ENCODE measurements at regions not wholly inside any gene's neighbourhood (a gene's known extent, or its start where the extent isn't known, plus 50 kb on each side); places are given as distances from the start of the nearest gene placed in this dataset.

GRCh38 chr22:44438481-44439131 is 59.4 kb downstream of the RTL6 start:
- H3K4me3 ChIP-seq (ENCODE audit: severe bottlenecking) = no peak overlapping the region
- H3K4me1 ChIP-seq (ENCODE audit: insufficient read depth, poor library complexity, severe bottlenecking) = no peaks in the 10 kb centered on the region
- no peaks in the 10 kb centered on the region for H3K36me3 ChIP-seq (ENCODE audit: low read depth)
- TF ChIP-seq CTCF (IDR thresholded peaks at IDR 0.05; ENCODE audit: poor library complexity, severe bottlenecking) = no peak
- no peaks in the 10 kb centered on the region for H3K9me3 ChIP-seq (ENCODE audit: severe bottlenecking)
- no peak overlapping the region for H3K27ac ChIP-seq (ENCODE audit: poor library complexity, severe bottlenecking)
- no peaks in the 10 kb centered on the region for H3K27me3 ChIP-seq (ENCODE audit: insufficient read depth, poor library complexity, severe bottlenecking)
- ATAC-seq (ENCODE audit: low read depth) = no peak
- no peak for DNase-seq (ENCODE audit: low spot score)

- ATAC-seq (ENCODE audit: low read depth) (no peak), DNase-seq (ENCODE audit: low spot score) (no peak)
- no peaks in the 10 kb centered on the region for H3K36me3 ChIP-seq (ENCODE audit: low read depth)
- TF ChIP-seq CTCF (IDR thresholded peaks at IDR 0.05; ENCODE audit: poor library complexity, severe bottlenecking) = no peak
- no peaks in the 10 kb centered on the region for H3K27me3 ChIP-seq (ENCODE audit: insufficient read depth, poor library complexity, severe bottlenecking)
- no peaks in the 10 kb centered on the region for H3K4me1 ChIP-seq (ENCODE audit: insufficient read depth, poor library complexity, severe bottlenecking)
- no peak overlapping the region for H3K27ac ChIP-seq (ENCODE audit: poor library complexity, severe bottlenecking)
- no peak overlapping the region for H3K4me3 ChIP-seq (ENCODE audit: severe bottlenecking)
- no peaks in the 10 kb centered on the region for H3K9me3 ChIP-seq (ENCODE audit: severe bottlenecking)
Measured at GRCh38 chr22:44438056-44438455, 60.0 kb downstream of the RTL6 start.

GRCh38 chr22:44437216-44438055 is 60.6 kb downstream of the RTL6 start:
- no peaks in the 10 kb centered on the region for H3K36me3 ChIP-seq (ENCODE audit: low read depth)
- ATAC-seq (ENCODE audit: low read depth) = no peak; the same call in 2 of the 3 replicates
- no peak for DNase-seq (ENCODE audit: low spot score)
- no peak overlapping the region for H3K27ac ChIP-seq (ENCODE audit: poor library complexity, severe bottlenecking)
- no peak overlapping the region for H3K4me3 ChIP-seq (ENCODE audit: severe bottlenecking)
- H3K9me3 ChIP-seq (ENCODE audit: severe bottlenecking) = no peaks in the 10 kb centered on the region
- H3K4me1 ChIP-seq (ENCODE audit: insufficient read depth, poor library complexity, severe bottlenecking) = no peaks in the 10 kb centered on the region
- no peak for TF ChIP-seq CTCF (IDR thresholded peaks at IDR 0.05; ENCODE audit: poor library complexity, severe bottlenecking)
- H3K27me3 ChIP-seq (ENCODE audit: insufficient read depth, poor library complexity, severe bottlenecking) = no peaks in the 10 kb centered on the region

- no peak overlapping the region for H3K4me3 ChIP-seq (ENCODE audit: severe bottlenecking)
Measured at GRCh38 chr22:44436736-44437135, 61.3 kb downstream of the RTL6 start.

More at GRCh38 chr22:44436736-44437135, 61.3 kb downstream of the RTL6 start:
- Histone ChIP-seq H3K9me3 (ENCODE audit: severe bottlenecking) (no peaks in the 10 kb centered on the region), H3K27ac (ENCODE audit: poor library complexity, severe bottlenecking) (no peak overlapping the region), H3K4me1 (ENCODE audit: insufficient read depth, poor library complexity, severe bottlenecking) (no peaks in the 10 kb centered on the region), H3K36me3 (ENCODE audit: low read depth) (no peaks in the 10 kb centered on the region), H3K27me3 (ENCODE audit: insufficient read depth, poor library complexity, severe bottlenecking) (no peaks in the 10 kb centered on the region)
- ATAC-seq (ENCODE audit: low read depth) (no peak), DNase-seq (ENCODE audit: low spot score) (no peak)
- no peak for TF ChIP-seq CTCF (IDR thresholded peaks at IDR 0.05; ENCODE audit: poor library complexity, severe bottlenecking)

All from RWPE2 (cell line).